OCI-LY3 (cell line): ENCODE measurements at regions not wholly inside any gene's neighbourhood (a gene's known extent, or its start where the extent isn't known, plus 50 kb on each side); places are given as distances from the start of the nearest gene placed in this dataset.

ENCODE experiments used
- H2AFZ ChIP-seq: fragments of 200-600, 300-600 bp; shearing (Covaris generic); 2 replicates; pipeline ENCODE4 v1.6.0; 2014; ENCODE audit warnings: antibody characterized with exemption, low read depth, low read length
- H3K27ac ChIP-seq: fragments of 200-600, 300-600 bp; sonication (generic); 2 replicates; pipeline ENCODE4 v1.5.1; 2014; ENCODE audit warnings: mild to moderate bottlenecking, low read length, moderate library complexity, mixed read lengths
- H3K27me3 ChIP-seq: fragments of 200-600, 300-600 bp; sonication (generic); 2 replicates; pipeline ENCODE4 v1.6.1; 2014; ENCODE audit warnings: low read depth, low read length, mixed read lengths
- H3K36me3 ChIP-seq: fragments of 200-600, 300-600 bp; sonication (generic); replicated peaks from 2 replicates; pipeline ENCODE3; 2014; ENCODE audit warnings: low read depth, low read length, mixed read lengths
- H3K4me1 ChIP-seq: fragments of 300-600, 200-600 bp; sonication (generic); 2 replicates; pipeline ENCODE4 v1.6.1; 2014; ENCODE audit warnings: low read length, mixed read lengths
- H3K4me2 ChIP-seq: fragments of 200-600, 300-600 bp; sonication (generic); 2 replicates; pipeline ENCODE4 v1.6.1; 2014; ENCODE audit warnings: low read length, mixed read lengths
- H3K4me3 ChIP-seq: fragments of 300-600, 200-600 bp; sonication (generic); 2 replicates; pipeline ENCODE4 v1.5.1; 2014; ENCODE audit warnings: antibody characterized with exemption, mild to moderate bottlenecking, low read length, moderate library complexity
- H3K79me2 ChIP-seq: fragments of 300-600, 200-600 bp; shearing (Covaris generic); 2 replicates; pipeline ENCODE4 v1.6.1; 2014; ENCODE audit warnings: mild to moderate bottlenecking, low read length, mixed read lengths
- H3K9ac ChIP-seq: fragments of 300-600, 200-600 bp; shearing (Covaris generic); 2 replicates; pipeline ENCODE4 v1.6.0; 2014; ENCODE audit warnings: mild to moderate bottlenecking, low read length, moderate library complexity
- H3K9me3 ChIP-seq: fragments of 200-600, 300-600 bp; shearing (Covaris generic); 2 replicates; pipeline ENCODE4 v1.6.1; 2014; ENCODE audit warnings: low read length, mixed read lengths; ENCODE audit not compliant: insufficient read depth
- H4K20me1 ChIP-seq: fragments of 200-600, 300-600 bp; sonication (generic); 2 replicates; pipeline ENCODE4 v1.6.1; 2016; ENCODE audit warnings: low read length, mixed read lengths; ENCODE audit not compliant: insufficient read depth
- EZH2phosphoT487 ChIP-seq: fragments of 200-600 bp; shearing (Covaris generic); IDR thresholded peaks from 2 replicates; pipeline ENCODE4 v1.6.1; 2018; ENCODE audit warnings: antibody characterized with exemption, mixed run types, low read depth
- TF ChIP-seq, protein P1 (sequence below): fragments of 200-600, 300-600 bp; sonication (generic); IDR thresholded peaks from 2 replicates; pipeline ENCODE4 v1.5.1; 2014; ENCODE audit warnings: antibody characterized with exemption, low read length, low read depth

DNA sequence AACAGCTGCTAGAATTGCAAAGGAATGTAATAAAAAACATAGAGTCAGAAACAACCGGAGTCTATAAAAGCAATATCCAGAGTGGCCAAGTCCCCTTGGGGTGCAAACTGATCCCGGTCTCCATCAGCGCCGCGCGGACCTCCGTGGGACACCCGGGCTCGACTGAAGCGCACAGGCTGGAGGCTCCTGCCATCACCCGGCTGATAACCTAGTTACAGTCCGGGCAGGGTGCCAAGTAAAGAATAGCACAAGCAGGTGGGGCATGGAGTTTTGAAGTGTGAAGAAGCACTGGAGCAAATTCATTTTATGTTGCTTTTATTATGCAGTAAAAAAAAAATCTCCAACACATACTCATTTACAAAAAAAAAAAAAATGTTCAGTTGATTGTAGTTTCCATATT, 205.1 kb upstream of the GMDS start:
- H4K20me1 ChIP-seq = no peaks in the 10 kb centered on the region
- no peak overlapping the region for H3K9ac ChIP-seq
- peaks cover 19% of the 10 kb centered on the region for H3K27me3 ChIP-seq
- no peak overlapping the region for H3K4me2 ChIP-seq
- H2AFZ ChIP-seq = no peak overlapping the region
- no peaks in the 10 kb centered on the region for H3K79me2 ChIP-seq
- no peak for TF ChIP-seq EZH2phosphoT487
- TF ChIP-seq, protein P1, sequence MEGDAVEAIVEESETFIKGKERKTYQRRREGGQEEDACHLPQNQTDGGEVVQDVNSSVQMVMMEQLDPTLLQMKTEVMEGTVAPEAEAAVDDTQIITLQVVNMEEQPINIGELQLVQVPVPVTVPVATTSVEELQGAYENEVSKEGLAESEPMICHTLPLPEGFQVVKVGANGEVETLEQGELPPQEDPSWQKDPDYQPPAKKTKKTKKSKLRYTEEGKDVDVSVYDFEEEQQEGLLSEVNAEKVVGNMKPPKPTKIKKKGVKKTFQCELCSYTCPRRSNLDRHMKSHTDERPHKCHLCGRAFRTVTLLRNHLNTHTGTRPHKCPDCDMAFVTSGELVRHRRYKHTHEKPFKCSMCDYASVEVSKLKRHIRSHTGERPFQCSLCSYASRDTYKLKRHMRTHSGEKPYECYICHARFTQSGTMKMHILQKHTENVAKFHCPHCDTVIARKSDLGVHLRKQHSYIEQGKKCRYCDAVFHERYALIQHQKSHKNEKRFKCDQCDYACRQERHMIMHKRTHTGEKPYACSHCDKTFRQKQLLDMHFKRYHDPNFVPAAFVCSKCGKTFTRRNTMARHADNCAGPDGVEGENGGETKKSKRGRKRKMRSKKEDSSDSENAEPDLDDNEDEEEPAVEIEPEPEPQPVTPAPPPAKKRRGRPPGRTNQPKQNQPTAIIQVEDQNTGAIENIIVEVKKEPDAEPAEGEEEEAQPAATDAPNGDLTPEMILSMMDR = no peak
- no peaks in the 10 kb centered on the region for H3K36me3 ChIP-seq
- H3K27ac ChIP-seq = no peak overlapping the region
- H3K4me3 ChIP-seq = no peak overlapping the region
- no peaks in the 10 kb centered on the region for H3K9me3 ChIP-seq
- no peaks in the 10 kb centered on the region for H3K4me1 ChIP-seq

- Histone ChIP-seq H3K4me1 (no peaks in the 10 kb centered on the region), H3K27me3 (peaks cover 19% of the 10 kb centered on the region), H3K27ac (no peak overlapping the region), H3K79me2 (no peaks in the 10 kb centered on the region), H3K36me3 (no peaks in the 10 kb centered on the region), H3K4me2 (no peak overlapping the region), H3K9me3 (no peaks in the 10 kb centered on the region), H2AFZ (no peak overlapping the region), H3K9ac (no peak overlapping the region), H3K4me3 (no peak overlapping the region), H4K20me1 (no peaks in the 10 kb centered on the region)
- TF ChIP-seq EZH2phosphoT487 = no peak
- TF ChIP-seq, protein P1 = no peak
These were observed 204.2 kb upstream of the GMDS start for GRCh38 chr6:2449572-2449940.

- H3K27ac ChIP-seq = no peak overlapping the region
- no peaks in the 10 kb centered on the region for H3K9me3 ChIP-seq
- TF ChIP-seq EZH2phosphoT487 = no peak
- TF ChIP-seq, protein P1 = peak; percentile 62
- no peak overlapping the region for H3K4me3 ChIP-seq
- no peak overlapping the region for H3K9ac ChIP-seq
- no peaks in the 10 kb centered on the region for H3K79me2 ChIP-seq
- H3K4me2 ChIP-seq = no peak overlapping the region
- H3K27me3 ChIP-seq = peaks cover 16% of the 10 kb centered on the region
- H2AFZ ChIP-seq = no peak overlapping the region
- no peaks in the 10 kb centered on the region for H4K20me1 ChIP-seq
- H3K4me1 ChIP-seq = no peaks in the 10 kb centered on the region
- no peaks in the 10 kb centered on the region for H3K36me3 ChIP-seq
These were observed 203.6 kb upstream of the GMDS start for GRCh38 chr6:2448826-2449571.

GRCh38 chr6:2447931-2448330, 202.5 kb upstream of the GMDS start:
- H3K79me2 ChIP-seq = no peaks in the 10 kb centered on the region
- no peaks in the 10 kb centered on the region for H3K9me3 ChIP-seq
- H3K27me3 ChIP-seq = peaks cover 15% of the 10 kb centered on the region
- H2AFZ ChIP-seq = no peak overlapping the region
- H4K20me1 ChIP-seq = no peaks in the 10 kb centered on the region
- H3K36me3 ChIP-seq = no peaks in the 10 kb centered on the region
- no peak overlapping the region for H3K9ac ChIP-seq
- H3K4me3 ChIP-seq = no peak overlapping the region
- TF ChIP-seq EZH2phosphoT487 = no peak
- TF ChIP-seq, protein P1 = no peak
- H3K27ac ChIP-seq = no peak overlapping the region
- H3K4me2 ChIP-seq = no peak overlapping the region
- H3K4me1 ChIP-seq = no peaks in the 10 kb centered on the region
